Parathyroid adenoma (tissue), 2 donors: ENCODE measurements at regions not wholly inside any gene's neighbourhood (a gene's known extent, or its start where the extent isn't known, plus 50 kb on each side); places are given as distances from the start of the nearest gene placed in this dataset.

ENCODE experiments used
- H2AFZ ChIP-seq: fragments of 300-600 bp; sonication (generic); one replicate; pipeline ENCODE4 v1.7.0; 2017; ENCODE audit warnings: antibody characterized with exemption, mild to moderate bottlenecking
- H3K27ac ChIP-seq: fragments of 300-600 bp; sonication (generic); one replicate; pipeline ENCODE4 v1.7.0; 2017
- H3K27me3 ChIP-seq: fragments of 300-600 bp; sonication (generic); one replicate; pipeline ENCODE4 v1.7.0; 2017; ENCODE audit warnings: low read length; ENCODE audit not compliant: control insufficient read depth, insufficient read depth
- H3K36me3 ChIP-seq: fragments of 300-600 bp; sonication (generic); one replicate; pipeline ENCODE4 v1.7.0; 2017; ENCODE audit warnings: low read length; ENCODE audit not compliant: control insufficient read depth, insufficient read depth
- H3K4me1 ChIP-seq: fragments of 300-600 bp; sonication (generic); one replicate; pipeline ENCODE4 v1.7.0; 2017; ENCODE audit warnings: control low read depth
- H3K4me2 ChIP-seq: fragments of 300-600 bp; sonication (generic); one replicate; pipeline ENCODE4 v1.7.0; 2017; ENCODE audit warnings: low read length
- H3K4me3 ChIP-seq: fragments of 300-600 bp; sonication (generic); one replicate; pipeline ENCODE4 v1.7.0; 2017; ENCODE audit warnings: low read depth, low read length
- H3K79me2 ChIP-seq: fragments of 300-600 bp; sonication (generic); one replicate; pipeline ENCODE4 v1.7.0; 2017; ENCODE audit warnings: control low read depth
- H3K9ac ChIP-seq: fragments of 300-600 bp; sonication (generic); one replicate; pipeline ENCODE4 v1.7.0; 2017; ENCODE audit warnings: mild to moderate bottlenecking
- H3K9me3 ChIP-seq: fragments of 300-600 bp; sonication (generic); one replicate; pipeline ENCODE4 v1.7.0; 2017; ENCODE audit warnings: low read length; ENCODE audit not compliant: control insufficient read depth
- CTCF ChIP-seq: fragments of 300-600 bp; sonication (generic); IDR thresholded peaks from one replicate; pipeline ENCODE4 v1.7.0; 2017; ENCODE audit warnings: antibody characterized with exemption, mild to moderate bottlenecking
- donor health status: primary hyperparathyroidism.

GRCh38 chr6:9370480-9370879 lies 935.1 kb upstream of the SLC35B3 start:
- no peaks in the 10 kb centered on the region for H3K4me1 ChIP-seq
- no peak overlapping the region for H2AFZ ChIP-seq
- TF ChIP-seq CTCF: no peak
- no peak overlapping the region for H3K9ac ChIP-seq
- H3K27me3 ChIP-seq: no peaks in the 10 kb centered on the region
- no peaks in the 10 kb centered on the region for H3K79me2 ChIP-seq
- no peaks in the 10 kb centered on the region for H3K9me3 ChIP-seq
- no peak overlapping the region for H3K4me2 ChIP-seq
- no peak overlapping the region for H3K27ac ChIP-seq
- H3K36me3 ChIP-seq: no peaks in the 10 kb centered on the region
- no peak overlapping the region for H3K4me3 ChIP-seq

GRCh38 chr6:9365378-9365777 lies 930.0 kb upstream of the SLC35B3 start:
- Histone ChIP-seq H2AFZ (no peak overlapping the region), H3K79me2 (no peaks in the 10 kb centered on the region), H3K9me3 (no peaks in the 10 kb centered on the region), H3K4me1 (no peaks in the 10 kb centered on the region), H3K27me3 (no peaks in the 10 kb centered on the region), H3K36me3 (no peaks in the 10 kb centered on the region), H3K4me2 (no peak overlapping the region), H3K27ac (no peak overlapping the region), H3K4me3 (no peak overlapping the region), H3K9ac (no peak overlapping the region)
- no peak for TF ChIP-seq CTCF

- Histone ChIP-seq H2AFZ (no peak overlapping the region), H3K36me3 (no peaks in the 10 kb centered on the region), H3K4me3 (no peak overlapping the region)
Observed at GRCh38 chr6:9361749-9362148, 926.4 kb upstream of the SLC35B3 start.

GRCh38 chr6:9360881-9361280 lies 925.5 kb upstream of the SLC35B3 start:
- Histone ChIP-seq H3K27ac (no peak overlapping the region), H3K9ac (no peak overlapping the region), H2AFZ (no peak overlapping the region), H3K4me2 (no peak overlapping the region), H3K27me3 (no peaks in the 10 kb centered on the region), H3K79me2 (no peaks in the 10 kb centered on the region), H3K4me1 (no peaks in the 10 kb centered on the region), H3K4me3 (no peak overlapping the region), H3K36me3 (no peaks in the 10 kb centered on the region), H3K9me3 (no peaks in the 10 kb centered on the region)
- TF ChIP-seq CTCF: no peak

More at GRCh38 chr6:9361749-9362148, 926.4 kb upstream of the SLC35B3 start:
- Histone ChIP-seq H3K79me2 (no peaks in the 10 kb centered on the region), H3K27ac (no peak overlapping the region), H3K4me1 (no peaks in the 10 kb centered on the region), H3K4me2 (no peak overlapping the region), H3K9ac (no peak overlapping the region), H3K27me3 (no peaks in the 10 kb centered on the region), H3K9me3 (no peaks in the 10 kb centered on the region)
- no peak for TF ChIP-seq CTCF

GRCh38 chr6:9347608-9348007 lies 912.3 kb upstream of the SLC35B3 start:
- H2AFZ ChIP-seq: no peak overlapping the region
- no peaks in the 10 kb centered on the region for H3K9me3 ChIP-seq
- H3K4me2 ChIP-seq: no peak overlapping the region
- H3K4me3 ChIP-seq: no peak overlapping the region
- H3K27me3 ChIP-seq: no peaks in the 10 kb centered on the region
- no peaks in the 10 kb centered on the region for H3K4me1 ChIP-seq
- H3K9ac ChIP-seq: no peak overlapping the region
- no peaks in the 10 kb centered on the region for H3K36me3 ChIP-seq
- TF ChIP-seq CTCF: no peak
- H3K79me2 ChIP-seq: no peaks in the 10 kb centered on the region
- no peak overlapping the region for H3K27ac ChIP-seq
